ENCODE measurements at regions not wholly inside any gene's neighbourhood (a gene's known extent, or its start where the extent isn't known, plus 50 kb on each side); places are given as distances from the start of the nearest gene placed in this dataset.

GRCh38 chr15:93614386-93615104, 525.5 kb upstream of the RGMA start:
- no peak for DNase-seq

GRCh38 chr15:93613386-93613785, 524.4 kb upstream of the RGMA start:
- DNase-seq = no peak

- DNase-seq = no peak
These were observed 523.9 kb upstream of the RGMA start for GRCh38 chr15:93612953-93613352.

- DNase-seq = no peak
These were observed 521.9 kb upstream of the RGMA start for GRCh38 chr15:93610944-93611343.

- no peak for DNase-seq
These were observed 519.7 kb upstream of the RGMA start for GRCh38 chr15:93608643-93609148.

GRCh38 chr15:93603550-93603949, 514.5 kb upstream of the RGMA start:
- DNase-seq = no peak

GRCh38 chr15:93587059-93587521, 498.1 kb upstream of the RGMA start:
- no peak for DNase-seq

- no peak for DNase-seq
These were observed 496.0 kb upstream of the RGMA start for GRCh38 chr15:93585012-93585411.

GRCh38 chr15:93583968-93584367, 495.0 kb upstream of the RGMA start:
- no peak for DNase-seq

- DNase-seq = no peak
These were observed 494.5 kb upstream of the RGMA start for GRCh38 chr15:93583552-93583951.

GRCh38 chr15:93570527-93570926, 481.5 kb upstream of the RGMA start:
- no peak for DNase-seq

GRCh38 chr15:93566762-93567161, 477.8 kb upstream of the RGMA start:
- no peak for DNase-seq

GRCh38 chr15:93565201-93565600, 476.2 kb upstream of the RGMA start:
- DNase-seq = no peak

- no peak for DNase-seq
These were observed 474.2 kb upstream of the RGMA start for GRCh38 chr15:93563218-93563617.

- DNase-seq = no peak
These were observed 473.5 kb upstream of the RGMA start for GRCh38 chr15:93562395-93563123.

GRCh38 chr15:93557696-93558095, 468.7 kb upstream of the RGMA start:
- DNase-seq = no peak

- DNase-seq = no peak
These were observed 464.3 kb upstream of the RGMA start for GRCh38 chr15:93553167-93553935.

- DNase-seq = no peak
These were observed 454.1 kb upstream of the RGMA start for GRCh38 chr15:93543093-93543492.

- DNase-seq = no peak
These were observed 438.5 kb upstream of the RGMA start for GRCh38 chr15:93527374-93528050.

GRCh38 chr15:93524432-93524831, 435.4 kb upstream of the RGMA start:
- no peak for DNase-seq

- no peak for DNase-seq
These were observed 434.5 kb upstream of the RGMA start for GRCh38 chr15:93523481-93523880.

GRCh38 chr15:93520206-93520605, 431.2 kb upstream of the RGMA start:
- DNase-seq = no peak

GRCh38 chr15:93519599-93519998, 430.6 kb upstream of the RGMA start:
- DNase-seq = no peak

Data from activated T-cell treated with anti-CD3 and anti-CD28 coated beads for 4 hours (primary cell).